ENCODE measurements at regions not wholly inside any gene's neighbourhood (a gene's known extent, or its start where the extent isn't known, plus 50 kb on each side); places are given as distances from the start of the nearest gene placed in this dataset.

DNA sequence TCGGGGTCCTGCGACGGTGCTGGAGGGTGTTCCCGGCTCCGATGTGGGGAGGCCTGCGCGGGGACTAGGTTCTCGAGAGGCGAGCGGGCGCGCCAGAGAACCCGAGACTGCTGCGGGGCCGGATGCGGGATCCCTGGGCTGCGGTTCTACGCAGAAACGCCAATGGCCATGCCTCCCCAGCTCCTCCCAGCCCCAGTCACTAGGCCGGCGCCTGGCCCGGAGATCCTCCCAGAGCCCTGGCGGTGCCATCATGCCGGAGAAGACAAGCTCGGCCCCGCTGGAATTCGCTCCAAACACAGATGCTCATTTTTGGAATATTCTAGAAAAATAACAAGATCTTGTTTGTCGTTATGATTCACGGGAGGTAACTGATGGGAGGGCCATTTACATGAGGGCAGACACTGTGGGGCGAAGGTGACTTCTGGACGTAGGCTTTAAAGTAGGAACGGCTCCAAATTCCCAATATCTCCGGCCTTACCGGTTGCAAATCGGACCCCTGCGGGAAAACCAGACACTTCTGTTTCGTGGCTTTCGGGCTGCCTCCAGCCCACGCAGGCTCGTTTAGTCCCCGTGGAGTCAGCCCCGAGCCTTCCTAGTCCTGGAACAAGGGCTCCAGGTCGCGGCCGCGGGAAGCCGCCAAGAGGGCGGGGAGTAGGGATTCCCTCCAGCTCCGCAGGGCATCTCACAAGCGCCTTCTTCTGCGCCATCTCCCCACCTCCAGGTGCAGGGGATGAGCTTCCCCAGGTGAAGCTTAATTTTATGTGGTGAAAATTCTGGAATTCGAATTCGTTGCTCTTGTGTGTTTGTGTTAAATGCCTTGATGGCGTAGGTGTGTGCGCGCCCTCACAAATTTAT lies 74.8 kb upstream of the POLG start:
- Histone ChIP-seq H3K79me2 (ENCODE audit: low read length) (no peaks in the 10 kb centered on the region), H3K27me3 (ENCODE audit: low read length) (no peaks in the 10 kb centered on the region; the same call in 1 of the 2 replicates), H3K36me3 (ENCODE audit: insufficient read depth, low read length) (no peaks in the 10 kb centered on the region), H3K9me2 (replicated peaks; ENCODE audit: insufficient read depth, low read length) (no peaks in the 10 kb centered on the region), H3K4me1 (ENCODE audit: low read length) (peaks cover 10% of the 10 kb centered on the region), H3K9me3 (ENCODE audit: low read length) (no peaks in the 10 kb centered on the region), H3K27ac (ENCODE audit: low read length) (no peak overlapping the region), H4K20me1 (ENCODE audit: insufficient read depth, low read depth, low read length) (no peaks in the 10 kb centered on the region), H3K4me2 (ENCODE audit: low read depth, low read length, poor library complexity, severe bottlenecking) (no peak overlapping the region), H3K9ac (ENCODE audit: low read length) (no peak overlapping the region), H3K4me3 (ENCODE audit: low read length) (no peak overlapping the region), H2AFZ (ENCODE audit: low read length) (no peak overlapping the region)
- DNase-seq = no peak

DNA sequence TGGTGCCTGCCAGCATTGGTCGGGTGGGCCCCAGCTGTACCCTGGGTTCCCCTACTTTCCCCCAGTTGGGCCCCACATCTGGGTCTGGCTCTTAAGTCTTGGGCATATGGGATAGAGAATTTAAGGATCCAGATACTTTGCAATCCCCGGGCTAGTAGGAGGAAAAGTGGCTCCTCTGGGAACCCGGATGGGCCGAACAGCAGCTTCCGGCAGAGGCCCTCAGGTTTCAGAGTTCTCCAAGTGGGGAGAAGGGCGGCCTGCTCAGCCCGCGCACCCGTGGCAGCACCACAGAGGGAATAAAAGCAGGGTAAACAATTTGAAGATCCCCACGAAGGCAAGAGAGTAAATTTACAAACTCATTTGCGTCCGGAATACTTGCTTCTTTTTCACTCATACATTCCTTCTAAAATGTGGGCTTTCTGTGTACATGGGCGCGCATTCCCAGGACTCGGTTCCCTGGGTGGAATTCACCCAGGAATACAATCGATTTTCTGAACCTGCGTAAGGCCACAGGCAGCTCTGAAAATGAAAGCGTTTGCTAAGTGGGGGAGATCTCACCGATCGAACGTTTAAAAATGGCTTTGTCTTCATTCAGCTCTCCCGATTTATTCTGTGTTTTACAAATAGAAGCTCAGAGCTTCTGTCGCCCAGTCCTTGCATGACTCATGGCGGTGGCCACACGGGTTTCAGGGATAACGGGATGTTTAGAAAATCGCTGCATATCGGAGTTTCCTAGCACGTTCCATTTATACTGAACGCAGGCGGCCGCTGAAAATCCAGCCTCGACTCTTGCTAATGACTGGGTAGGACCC lies 74.0 kb upstream of the POLG start:
- Histone ChIP-seq H3K9ac (ENCODE audit: low read length) (no peak overlapping the region), H3K36me3 (ENCODE audit: insufficient read depth, low read length) (no peaks in the 10 kb centered on the region), H3K4me1 (ENCODE audit: low read length) (peaks cover 15% of the 10 kb centered on the region), H3K4me3 (ENCODE audit: low read length) (no peak overlapping the region), H3K9me2 (replicated peaks; ENCODE audit: insufficient read depth, low read length) (no peaks in the 10 kb centered on the region), H2AFZ (ENCODE audit: low read length) (no peak overlapping the region), H3K27ac (ENCODE audit: low read length) (no peak overlapping the region), H3K27me3 (ENCODE audit: low read length) (no peaks in the 10 kb centered on the region; the same call in 1 of the 2 replicates), H3K79me2 (ENCODE audit: low read length) (no peaks in the 10 kb centered on the region), H3K4me2 (ENCODE audit: low read depth, low read length, poor library complexity, severe bottlenecking) (no peak overlapping the region), H4K20me1 (ENCODE audit: insufficient read depth, low read depth, low read length) (no peaks in the 10 kb centered on the region), H3K9me3 (ENCODE audit: low read length) (no peaks in the 10 kb centered on the region)
- no peak for DNase-seq

DNA sequence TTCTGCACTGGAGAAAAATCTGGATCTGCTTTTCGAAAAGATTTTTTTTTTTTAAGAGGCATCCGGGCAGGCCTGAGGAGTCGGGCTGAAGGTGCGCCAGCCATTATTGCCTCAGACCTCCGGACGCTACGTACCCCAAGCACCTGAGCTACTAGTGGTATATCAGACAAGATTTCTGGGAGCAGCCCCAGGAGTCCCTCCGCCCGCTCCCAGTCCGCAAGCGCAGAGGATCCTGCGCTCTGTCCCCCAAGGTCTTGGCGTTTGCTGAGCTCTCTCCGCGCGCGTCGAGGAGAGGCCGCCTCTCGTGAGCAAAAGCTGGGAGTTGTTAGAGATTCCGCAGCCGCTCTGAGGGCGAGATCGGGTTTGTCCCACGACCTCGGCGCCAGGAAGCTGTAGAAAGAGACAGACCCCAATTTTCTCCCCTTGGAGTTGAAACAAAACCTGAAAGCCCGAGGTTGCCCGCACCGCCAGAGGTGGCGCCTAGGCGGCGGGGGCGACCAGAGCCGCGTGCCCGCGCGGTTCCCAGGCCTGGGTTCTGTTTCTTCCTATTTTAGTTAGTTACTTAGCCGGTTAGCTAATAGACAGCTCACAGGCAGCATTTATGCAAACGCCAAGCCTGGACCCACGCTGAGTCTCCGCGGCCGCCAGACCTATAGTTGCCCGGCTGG lies 72.5 kb upstream of the POLG start:
- Histone ChIP-seq H3K9me3 (ENCODE audit: low read length) (no peaks in the 10 kb centered on the region), H2AFZ (ENCODE audit: low read length) (no peak overlapping the region)

DNA sequence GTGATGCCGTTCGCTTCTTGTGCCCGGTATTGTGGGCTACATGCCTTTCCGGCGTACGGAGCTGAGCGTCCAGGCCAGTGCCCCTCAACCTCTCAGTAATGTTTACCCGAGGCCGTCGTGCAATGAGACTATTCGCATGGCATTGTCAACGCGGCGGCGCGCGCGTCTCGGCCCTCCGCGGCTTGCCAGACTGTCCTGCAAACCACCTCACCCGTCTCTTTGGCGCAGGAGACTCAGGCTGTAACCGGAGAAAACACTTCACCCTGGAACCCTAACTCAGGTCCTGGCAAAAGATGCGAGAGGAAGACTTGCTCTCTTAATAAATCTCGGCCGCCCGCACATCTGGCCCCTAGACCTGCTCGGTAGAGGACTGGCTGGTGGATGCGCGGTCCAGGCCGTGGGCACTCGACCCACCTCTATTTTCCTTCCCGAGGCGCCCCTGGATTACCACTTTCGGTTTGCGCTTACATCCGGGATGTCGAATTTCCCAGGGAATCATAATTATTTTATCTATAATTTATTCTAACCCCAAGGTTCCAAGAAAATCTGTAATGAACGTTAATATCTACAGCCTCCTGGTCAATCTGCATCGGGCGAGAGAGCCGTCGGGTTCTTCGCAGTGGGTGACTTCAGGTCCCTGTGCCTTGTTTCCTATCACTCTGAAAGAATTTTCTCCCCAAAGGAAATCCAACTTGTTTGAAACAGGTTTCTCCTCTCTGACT lies 71.8 kb upstream of the POLG start:
- Histone ChIP-seq H3K9me2 (replicated peaks; ENCODE audit: insufficient read depth, low read length) (no peaks in the 10 kb centered on the region), H4K20me1 (ENCODE audit: insufficient read depth, low read depth, low read length) (no peaks in the 10 kb centered on the region), H3K4me3 (ENCODE audit: low read length) (no peak overlapping the region), H3K9me3 (ENCODE audit: low read length) (no peaks in the 10 kb centered on the region), H3K27me3 (ENCODE audit: low read length) (no peaks in the 10 kb centered on the region), H3K79me2 (ENCODE audit: low read length) (no peaks in the 10 kb centered on the region), H3K4me2 (ENCODE audit: low read depth, low read length, poor library complexity, severe bottlenecking) (no peak overlapping the region), H3K9ac (ENCODE audit: low read length) (no peak overlapping the region), H2AFZ (ENCODE audit: low read length) (no peak overlapping the region), H3K27ac (ENCODE audit: low read length) (no peak overlapping the region), H3K4me1 (ENCODE audit: low read length) (peaks cover 32% of the 10 kb centered on the region), H3K36me3 (ENCODE audit: insufficient read depth, low read length) (no peaks in the 10 kb centered on the region)
- DNase-seq = no peak

More for the DNA sequence above, 72.5 kb upstream of the POLG start:
- no peaks in the 10 kb centered on the region for H3K36me3 ChIP-seq (ENCODE audit: insufficient read depth, low read length)
- H3K9me2 ChIP-seq (replicated peaks; ENCODE audit: insufficient read depth, low read length) = no peaks in the 10 kb centered on the region
- H3K4me1 ChIP-seq (ENCODE audit: low read length) = peaks cover 30% of the 10 kb centered on the region
- H3K9ac ChIP-seq (ENCODE audit: low read length) = no peak overlapping the region
- H3K4me2 ChIP-seq (ENCODE audit: low read depth, low read length, poor library complexity, severe bottlenecking) = no peak overlapping the region
- no peaks in the 10 kb centered on the region for H3K79me2 ChIP-seq (ENCODE audit: low read length)
- DNase-seq = no peak
- H3K27ac ChIP-seq (ENCODE audit: low read length) = no peak overlapping the region
- H3K27me3 ChIP-seq (ENCODE audit: low read length) = no peaks in the 10 kb centered on the region; the same call in 1 of the 2 replicates
- H3K4me3 ChIP-seq (ENCODE audit: low read length) = no peak overlapping the region
- H4K20me1 ChIP-seq (ENCODE audit: insufficient read depth, low read depth, low read length) = no peaks in the 10 kb centered on the region

DNA sequence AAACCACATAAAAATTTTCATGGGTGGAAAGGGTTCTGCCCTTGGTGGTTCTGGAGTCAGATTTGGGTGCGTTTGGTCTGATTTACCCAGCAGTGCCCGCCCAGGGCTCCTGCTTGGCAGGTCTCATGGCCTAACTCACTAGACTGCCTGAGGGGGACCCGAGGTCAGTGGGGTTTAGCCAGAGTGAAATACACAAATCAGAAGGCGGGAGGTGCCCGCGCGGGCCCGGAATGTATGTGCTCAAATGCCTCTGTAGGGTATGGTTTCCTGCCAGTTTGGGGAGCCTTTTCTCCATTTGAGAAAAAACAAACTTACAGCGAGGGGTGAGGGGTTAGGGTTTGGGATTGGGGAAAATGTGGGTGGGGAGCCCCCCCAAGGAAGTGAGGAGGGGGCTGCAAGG lies 70.9 kb upstream of the POLG start:
- Histone ChIP-seq H2AFZ (ENCODE audit: low read length) (no peak overlapping the region), H3K4me2 (ENCODE audit: low read depth, low read length, poor library complexity, severe bottlenecking) (no peak overlapping the region), H3K9me2 (replicated peaks; ENCODE audit: insufficient read depth, low read length) (no peaks in the 10 kb centered on the region), H3K9me3 (ENCODE audit: low read length) (no peaks in the 10 kb centered on the region), H3K9ac (ENCODE audit: low read length) (no peak overlapping the region), H3K36me3 (ENCODE audit: insufficient read depth, low read length) (no peaks in the 10 kb centered on the region), H3K79me2 (ENCODE audit: low read length) (no peaks in the 10 kb centered on the region), H3K4me3 (ENCODE audit: low read length) (no peak overlapping the region), H3K27ac (ENCODE audit: low read length) (no peak overlapping the region), H4K20me1 (ENCODE audit: insufficient read depth, low read depth, low read length) (no peaks in the 10 kb centered on the region), H3K4me1 (ENCODE audit: low read length) (peaks cover 35% of the 10 kb centered on the region), H3K27me3 (ENCODE audit: low read length) (no peaks in the 10 kb centered on the region)
- DNase-seq = no peak

DNA sequence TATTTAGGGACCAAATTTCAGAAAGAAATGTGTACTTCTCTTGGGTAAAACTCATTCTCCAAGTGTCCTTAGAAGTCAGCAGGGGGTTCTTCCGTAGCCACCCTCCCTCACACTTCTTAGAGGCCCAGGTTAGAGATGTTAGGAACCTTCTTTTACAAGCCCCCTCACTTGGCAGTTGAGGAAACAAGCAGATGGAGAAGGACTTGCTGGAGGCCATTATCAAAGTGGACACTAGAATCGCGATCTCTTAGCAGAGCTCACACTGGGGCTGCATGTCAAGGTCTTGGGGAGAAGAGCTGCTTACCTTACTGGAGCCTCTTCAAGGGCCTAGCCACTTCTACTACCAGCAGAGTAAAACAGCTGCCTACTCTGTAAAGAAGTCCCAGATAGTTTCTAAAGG lies 69.4 kb upstream of the POLG start:
- Histone ChIP-seq H3K27me3 (ENCODE audit: low read length) (no peaks in the 10 kb centered on the region), H4K20me1 (ENCODE audit: insufficient read depth, low read depth, low read length) (no peaks in the 10 kb centered on the region), H3K36me3 (ENCODE audit: insufficient read depth, low read length) (no peaks in the 10 kb centered on the region)

DNA sequence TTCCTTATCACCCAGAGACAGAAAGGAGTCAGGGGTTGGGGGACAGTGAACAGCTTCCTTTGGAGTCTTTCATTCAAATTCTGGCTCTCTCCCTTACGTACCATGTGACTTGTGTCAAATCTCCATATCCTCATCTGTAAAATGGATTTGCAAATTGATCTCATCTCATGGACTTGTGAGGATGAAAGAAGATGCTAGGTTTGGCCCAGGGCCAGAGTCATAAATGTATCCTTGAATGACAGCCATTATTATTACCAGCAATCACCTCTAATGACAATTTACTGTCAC lies 67.8 kb upstream of the POLG start:
- Histone ChIP-seq H3K27ac (ENCODE audit: low read length) (peak overlapping the region; percentile 98), H3K4me2 (ENCODE audit: low read depth, low read length, poor library complexity, severe bottlenecking) (peak overlapping the region; percentile 87), H3K9me3 (ENCODE audit: low read length) (no peaks in the 10 kb centered on the region), H3K4me1 (ENCODE audit: low read length) (peaks cover 66% of the 10 kb centered on the region), H2AFZ (ENCODE audit: low read length) (peak overlapping the region; percentile 46; the same call in 1 of the 2 replicates), H3K79me2 (ENCODE audit: low read length) (no peaks in the 10 kb centered on the region), H4K20me1 (ENCODE audit: insufficient read depth, low read depth, low read length) (no peaks in the 10 kb centered on the region), H3K9me2 (replicated peaks; ENCODE audit: insufficient read depth, low read length) (no peaks in the 10 kb centered on the region), H3K36me3 (ENCODE audit: insufficient read depth, low read length) (no peaks in the 10 kb centered on the region), H3K4me3 (ENCODE audit: low read length) (peak overlapping the region; percentile 56; the same call in 1 of the 2 replicates), H3K9ac (ENCODE audit: low read length) (peak overlapping the region; percentile 68), H3K27me3 (ENCODE audit: low read length) (no peaks in the 10 kb centered on the region)
- DNase-seq = peak; percentile 72

More for the DNA sequence above, 69.4 kb upstream of the POLG start:
- no peaks in the 10 kb centered on the region for H3K79me2 ChIP-seq (ENCODE audit: low read length)
- H3K4me3 ChIP-seq (ENCODE audit: low read length) = no peak overlapping the region
- no peak overlapping the region for H3K27ac ChIP-seq (ENCODE audit: low read length)
- H3K9me3 ChIP-seq (ENCODE audit: low read length) = no peaks in the 10 kb centered on the region
- H3K4me2 ChIP-seq (ENCODE audit: low read depth, low read length, poor library complexity, severe bottlenecking) = no peak overlapping the region
- no peaks in the 10 kb centered on the region for H3K9me2 ChIP-seq (replicated peaks; ENCODE audit: insufficient read depth, low read length)
- H2AFZ ChIP-seq (ENCODE audit: low read length) = no peak overlapping the region
- no peak for DNase-seq
- H3K4me1 ChIP-seq (ENCODE audit: low read length) = peaks cover 50% of the 10 kb centered on the region
- H3K9ac ChIP-seq (ENCODE audit: low read length) = no peak overlapping the region
